IMR-90 (cell line): ENCODE measurements at regions not wholly inside any gene's neighbourhood (a gene's known extent, or its start where the extent isn't known, plus 50 kb on each side); places are given as distances from the start of the nearest gene placed in this dataset.

Experiments used
- ATAC-seq: fragments of 200-7000 bp; cut with Tn5 transposase; 2 replicates; pipeline ENCODE4 v1.9.1; 2020; ENCODE audit warnings: low read depth, mild to moderate bottlenecking, moderate library complexity
- BruUV-seq: library from RNA; stranded (reverse); fragments of 400-500 nt; replicated peaks from 2 replicates; lab custom pipeline; 2021; lab: Mats Ljungman, UMichigan
- CTCF ChIA-PET: fragments of 300-600 bp; formaldehyde crosslinking; extraction: SDS; loops from one replicate; lab custom pipeline; 2021; ENCODE audit warnings: antibody characterized with exemption; lab: Yijun Ruan, JAX
- POLR2A ChIA-PET: fragments of 300-600 bp; sonication (Branson Sonifier 250); formaldehyde crosslinking; loops from one replicate; lab custom pipeline; 2022; ENCODE audit warnings: antibody characterized with exemption; ENCODE audit not compliant: unreplicated experiment; lab: Charles Lee
- DNase-seq: peaks from one replicate; pipeline ENCODE4 v3.0.0; 2013
- H2AFZ ChIP-seq: replicated peaks from 2 replicates; pipeline ENCODE3; 2013; ENCODE audit warnings: low read length, mild to moderate bottlenecking; ENCODE audit not compliant: poor library complexity
- H2AK5ac ChIP-seq: 2 replicates; pipeline ENCODE4 v1.6.1; 2013; ENCODE audit warnings: low read depth, low read length, inconsistent platforms
- H2AK9ac ChIP-seq: replicated peaks from 2 replicates; pipeline ENCODE3; 2013; ENCODE audit warnings: mild to moderate bottlenecking, low read depth, low read length, moderate library complexity; ENCODE audit not compliant: poor library complexity
- H2BK120ac ChIP-seq: 2 replicates; pipeline ENCODE4 v1.6.1; 2013; ENCODE audit warnings: low read depth, low read length, inconsistent platforms
- H2BK15ac ChIP-seq: 3 replicates; pipeline ENCODE4 v1.6.1; 2013; ENCODE audit warnings: low read depth, low read length, inconsistent platforms
- H2BK20ac ChIP-seq: 2 replicates; pipeline ENCODE4 v1.6.1; 2013; ENCODE audit warnings: low read depth, mild to moderate bottlenecking, inconsistent platforms, low read length, moderate library complexity
- H2BK5ac ChIP-seq: 2 replicates; pipeline ENCODE4 v1.6.1; 2013; ENCODE audit warnings: mild to moderate bottlenecking, low read depth, low read length, inconsistent platforms; ENCODE audit not compliant: poor library complexity, severe bottlenecking
- H3K14ac ChIP-seq: replicated peaks from 2 replicates; pipeline ENCODE4 v1.6.1; 2013; ENCODE audit warnings: low read depth, low read length, inconsistent platforms
- H3K18ac ChIP-seq: 2 replicates; pipeline ENCODE4 v1.6.1; 2013; ENCODE audit warnings: low read depth, low read length, control low read depth
- H3K23ac ChIP-seq: 2 replicates; pipeline ENCODE4 v1.6.1; 2013; ENCODE audit warnings: low read depth, low read length, inconsistent platforms
- H3K27ac ChIP-seq: 2 replicates; pipeline ENCODE4 v1.5.1; 2013; ENCODE audit warnings: mild to moderate bottlenecking, control low read depth, low read length; ENCODE audit not compliant: insufficient read depth
- H3K27me3 ChIP-seq: 2 replicates; pipeline ENCODE4 v1.6.1; 2013; ENCODE audit warnings: low read length; ENCODE audit not compliant: control insufficient read depth, insufficient read depth
- H3K36me3 ChIP-seq: 2 replicates; pipeline ENCODE4 v1.6.1; 2013; ENCODE audit warnings: low read length, mixed read lengths; ENCODE audit not compliant: control insufficient read depth, insufficient read depth
- H3K4ac ChIP-seq: 2 replicates; pipeline ENCODE4 v1.6.1; 2013; ENCODE audit warnings: low read depth, low read length, inconsistent platforms
- H3K4me1 ChIP-seq: 2 replicates; pipeline ENCODE4 v1.6.1; 2013; ENCODE audit warnings: low read length, mixed read lengths; ENCODE audit not compliant: control insufficient read depth, insufficient read depth
- H3K4me2 ChIP-seq: 2 replicates; pipeline ENCODE4 v1.6.1; 2013; ENCODE audit warnings: low read depth, mild to moderate bottlenecking, control low read depth, low read length, moderate library complexity
- H3K4me3 ChIP-seq: 2 replicates; pipeline ENCODE4 v1.5.1; 2013; ENCODE audit warnings: low read depth, mild to moderate bottlenecking, control low read depth, low read length, moderate library complexity; ENCODE audit not compliant: insufficient read depth
- H3K56ac ChIP-seq: 2 replicates; pipeline ENCODE4 v1.6.1; 2013; ENCODE audit warnings: low read length, inconsistent platforms; ENCODE audit not compliant: insufficient read depth; ENCODE audit errors: extremely low read depth
- H3K79me1 ChIP-seq, 2 experiments: 2 replicates each; pipeline ENCODE4 v1.6.1; 2013; ENCODE audit warnings: low read length in 2 of 2, inconsistent platforms in 1 of 2, low read depth in 1 of 2
- H3K9ac ChIP-seq: 2 replicates; pipeline ENCODE4 v1.6.1; 2013; ENCODE audit warnings: low read depth, low read length, control low read depth
- H3K9me1 ChIP-seq: 2 replicates; pipeline ENCODE4 v1.6.1; 2013; ENCODE audit warnings: low read length, inconsistent platforms; ENCODE audit not compliant: insufficient read depth
- H3K9me3 ChIP-seq: 2 replicates; pipeline ENCODE4 v1.6.1; 2013; ENCODE audit warnings: low read length; ENCODE audit not compliant: control insufficient read depth, insufficient read depth
- H4K20me1 ChIP-seq: 2 replicates; pipeline ENCODE4 v1.6.1; 2013; ENCODE audit warnings: low read length, inconsistent platforms; ENCODE audit not compliant: insufficient read depth
- H4K5ac ChIP-seq: 2 replicates; pipeline ENCODE4 v1.6.1; 2013; ENCODE audit warnings: mild to moderate bottlenecking, low read depth, low read length, control low read depth
- H4K8ac ChIP-seq, 2 experiments: 2 replicates each; pipeline ENCODE4 v1.6.1; 2013; ENCODE audit warnings: low read depth in 2 of 2, low read length in 2 of 2, control low read depth in 1 of 2, inconsistent platforms in 1 of 2
- H4K91ac ChIP-seq: 2 replicates; pipeline ENCODE4 v1.6.1; 2013; ENCODE audit warnings: low read depth, low read length, inconsistent platforms; ENCODE audit not compliant: insufficient read depth
- BHLHE40 ChIP-seq: fragments of 150-350 bp; IDR thresholded peaks from 2 replicates; pipeline ENCODE4 v1.6.1; 2016; ENCODE audit warnings: mild to moderate bottlenecking, low read depth, low read length
- CEBPB ChIP-seq: IDR thresholded peaks from 2 replicates; pipeline ENCODE4 v1.6.1; 2012; ENCODE audit warnings: low read depth, low read length, improper control_type of control experiment
- CHD1 ChIP-seq: IDR thresholded peaks from 2 replicates; pipeline ENCODE4 v1.6.1; 2012; ENCODE audit warnings: low read depth, low read length, improper control_type of control experiment
- FOS ChIP-seq: fragments of 150-350 bp; IDR thresholded peaks from 2 replicates; pipeline ENCODE4 v1.6.1; 2016; ENCODE audit warnings: low read depth, low read length
- MAFK ChIP-seq: IDR thresholded peaks from 2 replicates; pipeline ENCODE4 v1.6.1; 2012; ENCODE audit warnings: low read depth, low read length, improper control_type of control experiment
- MAZ ChIP-seq: IDR thresholded peaks from 2 replicates; pipeline ENCODE4 v1.6.1; 2012; ENCODE audit warnings: low read depth, mild to moderate bottlenecking, low read length, improper control_type of control experiment, moderate library complexity, borderline replicate concordance
- MXI1 ChIP-seq: IDR thresholded peaks from 2 replicates; pipeline ENCODE4 v1.6.1; 2012; ENCODE audit warnings: low read depth, mild to moderate bottlenecking, low read length, moderate library complexity, borderline replicate concordance
- NFE2L2 ChIP-seq: fragments of 150-350 bp; IDR thresholded peaks from 2 replicates; pipeline ENCODE4 v1.6.1; 2016; ENCODE audit warnings: low read depth, mild to moderate bottlenecking, low read length
- POLR2A ChIP-seq: IDR thresholded peaks from 2 replicates; pipeline ENCODE4 v1.6.1; 2012; ENCODE audit warnings: mild to moderate bottlenecking, low read depth, low read length
- RAD21 ChIP-seq: IDR thresholded peaks from 2 replicates; pipeline ENCODE4 v1.6.1; 2012; ENCODE audit warnings: low read length, improper control_type of control experiment
- RCOR1 ChIP-seq: IDR thresholded peaks from 2 replicates; pipeline ENCODE4 v1.6.1; 2012; ENCODE audit warnings: mild to moderate bottlenecking, low read length, improper control_type of control experiment; ENCODE audit not compliant: insufficient replicate concordance
- RFX5 ChIP-seq: IDR thresholded peaks from 2 replicates; pipeline ENCODE4 v1.8.0; 2012; ENCODE audit warnings: low read depth, mild to moderate bottlenecking, low read length, moderate library complexity
- SMC3 ChIP-seq: fragments of 150-350 bp; IDR thresholded peaks from 2 replicates; pipeline ENCODE4 v1.6.1; 2016; ENCODE audit warnings: low read depth, mild to moderate bottlenecking, antibody characterized with exemption, low read length, moderate library complexity
- WGBS, 2 experiments: methylation state at CpG; one replicate each; pipeline versions ENCODE4 v1.1.5 to v1.1.7; 2013; ENCODE audit warnings: missing lambda C conversion rate in 2 of 2; ENCODE audit not compliant: insufficient read length in 1 of 2; ENCODE audit errors: extremely low coverage in 2 of 2; 5-methylcytosine and 5-hydroxymethylcytosine counted together
- dilution Hi-C: fragments of 300-500 bp; cut with HindIII; formaldehyde crosslinking; loops from one replicate; pipeline ENCODE4 v1.14.3; 2018; ENCODE audit warnings: low sequenced_read_pairs; ENCODE audit not compliant: unreplicated experiment
- in situ Hi-C: fragments of 300-500 bp; cut with MboI; formaldehyde crosslinking; loops from 3 replicates; pipeline ENCODE4 v1.14.3; 2019; ENCODE audit warnings: low sequenced_read_pairs, inconsistent platforms, mixed read lengths
- intact Hi-C: fragments of 100-400 bp; cut with micrococcal nuclease; formaldehyde crosslinking; loops from 2 replicates; pipeline ENCODE4 v1.10.0; 2022
- TF ChIP-seq, protein P1 (sequence below): fragments of 150-350 bp; IDR thresholded peaks from 2 replicates; pipeline ENCODE4 v1.6.1; 2017; ENCODE audit warnings: mild to moderate bottlenecking, antibody characterized with exemption, low read length, low read depth
- TF ChIP-seq, protein P2 (sequence below): fragments of 150-350 bp; IDR thresholded peaks from 2 replicates; pipeline ENCODE4 v1.6.1; 2016; ENCODE audit warnings: low read depth, mild to moderate bottlenecking, low read length, moderate library complexity, borderline replicate concordance
- TF ChIP-seq, protein P3 (sequence below): conservative IDR thresholded peaks from 2 replicates; pipeline ENCODE4 v1.5.1; 2012; ENCODE audit warnings: mild to moderate bottlenecking, low read depth, low read length, improper control_type of control experiment

GRCh38 chr14:76962303-76962660 lies 66.2 kb downstream of the IRF2BPL start:
- peak; percentile 25 for ATAC-seq
- dilution Hi-C loops (no loop called here), intact Hi-C loops (loop anchor here (1.0 kb wide), 1 partner anchor 61 kb away; no protein-coding TSS in a partner anchor), in situ Hi-C loops (no loop called here)
- H4K20me1 ChIP-seq: no peaks in the 10 kb centered on the region
- peak overlapping the region; percentile 97 for H3K4ac ChIP-seq
- peak overlapping the region; percentile 8 for H2AK9ac ChIP-seq
- H2BK20ac ChIP-seq: peak overlapping the region; percentile 85
- peak overlapping the region; percentile 91 for H3K56ac ChIP-seq
- peaks cover 23% of the 10 kb centered on the region for H3K4me1 ChIP-seq
- H3K79me1 ChIP-seq: peaks cover 4 to 36% of the 10 kb centered on the region in 2 experiments; a peak in 3 of 4 replicates
- peak overlapping the region; percentile 98 for H3K27ac ChIP-seq
- H3K9ac ChIP-seq: peak overlapping the region; percentile 93
- H3K9me1 ChIP-seq: peaks cover 11% of the 10 kb centered on the region; the same call in 1 of the 2 replicates
- peak overlapping the region; percentile 87 for H2AK5ac ChIP-seq
- peak overlapping the region; percentile 98 for H2BK120ac ChIP-seq
- H3K18ac ChIP-seq: peak overlapping the region; percentile 56
- H3K14ac ChIP-seq: peak overlapping the region; percentile 71
- peak overlapping the region; percentile 91 for H2AFZ ChIP-seq
- WGBS, 2 experiments: 91% methylated on average over 1 of the region's 1 CpG; no CpG with 5 or more reads in 1 of the 2 experiments
- BruUV-seq: no TSS peak
- CTCF ChIA-PET: interaction anchor here (0.6 to 1.7 kb wide), 5 partner anchors 26 to 106 kb away, joined by 3 to 7 read pairs (median 3); no protein-coding TSS in a partner anchor
- H3K4me2 ChIP-seq: peak overlapping the region; percentile 84
- peak overlapping the region; percentile 81 to 100 for H4K8ac ChIP-seq
- H3K36me3 ChIP-seq: no peaks in the 10 kb centered on the region
- POLR2A ChIA-PET: interaction anchor here (0.6 to 1.0 kb wide), 5 partner anchors 9 to 98 kb away, joined by 3 to 6 read pairs (median 3); no protein-coding TSS in a partner anchor
- peak overlapping the region; percentile 50 for H4K5ac ChIP-seq
- peak overlapping the region; percentile 96 for H2BK5ac ChIP-seq
- TF ChIP-seq RCOR1 (no peak), SMC3 (no peak), MXI1 (no peak), RFX5 (no peak), POLR2A (no peak), MAZ (no peak), RAD21 (no peak), CEBPB (no peak), MAFK (no peak), NFE2L2 (no peak), CHD1 (no peak), BHLHE40 (no peak), FOS (no peak)
- TF ChIP-seq, protein P1, sequence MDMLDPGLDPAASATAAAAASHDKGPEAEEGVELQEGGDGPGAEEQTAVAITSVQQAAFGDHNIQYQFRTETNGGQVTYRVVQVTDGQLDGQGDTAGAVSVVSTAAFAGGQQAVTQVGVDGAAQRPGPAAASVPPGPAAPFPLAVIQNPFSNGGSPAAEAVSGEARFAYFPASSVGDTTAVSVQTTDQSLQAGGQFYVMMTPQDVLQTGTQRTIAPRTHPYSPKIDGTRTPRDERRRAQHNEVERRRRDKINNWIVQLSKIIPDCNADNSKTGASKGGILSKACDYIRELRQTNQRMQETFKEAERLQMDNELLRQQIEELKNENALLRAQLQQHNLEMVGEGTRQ: no peak
- TF ChIP-seq, protein P2, sequence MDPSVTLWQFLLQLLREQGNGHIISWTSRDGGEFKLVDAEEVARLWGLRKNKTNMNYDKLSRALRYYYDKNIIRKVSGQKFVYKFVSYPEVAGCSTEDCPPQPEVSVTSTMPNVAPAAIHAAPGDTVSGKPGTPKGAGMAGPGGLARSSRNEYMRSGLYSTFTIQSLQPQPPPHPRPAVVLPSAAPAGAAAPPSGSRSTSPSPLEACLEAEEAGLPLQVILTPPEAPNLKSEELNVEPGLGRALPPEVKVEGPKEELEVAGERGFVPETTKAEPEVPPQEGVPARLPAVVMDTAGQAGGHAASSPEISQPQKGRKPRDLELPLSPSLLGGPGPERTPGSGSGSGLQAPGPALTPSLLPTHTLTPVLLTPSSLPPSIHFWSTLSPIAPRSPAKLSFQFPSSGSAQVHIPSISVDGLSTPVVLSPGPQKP: no peak
- TF ChIP-seq, protein P3, sequence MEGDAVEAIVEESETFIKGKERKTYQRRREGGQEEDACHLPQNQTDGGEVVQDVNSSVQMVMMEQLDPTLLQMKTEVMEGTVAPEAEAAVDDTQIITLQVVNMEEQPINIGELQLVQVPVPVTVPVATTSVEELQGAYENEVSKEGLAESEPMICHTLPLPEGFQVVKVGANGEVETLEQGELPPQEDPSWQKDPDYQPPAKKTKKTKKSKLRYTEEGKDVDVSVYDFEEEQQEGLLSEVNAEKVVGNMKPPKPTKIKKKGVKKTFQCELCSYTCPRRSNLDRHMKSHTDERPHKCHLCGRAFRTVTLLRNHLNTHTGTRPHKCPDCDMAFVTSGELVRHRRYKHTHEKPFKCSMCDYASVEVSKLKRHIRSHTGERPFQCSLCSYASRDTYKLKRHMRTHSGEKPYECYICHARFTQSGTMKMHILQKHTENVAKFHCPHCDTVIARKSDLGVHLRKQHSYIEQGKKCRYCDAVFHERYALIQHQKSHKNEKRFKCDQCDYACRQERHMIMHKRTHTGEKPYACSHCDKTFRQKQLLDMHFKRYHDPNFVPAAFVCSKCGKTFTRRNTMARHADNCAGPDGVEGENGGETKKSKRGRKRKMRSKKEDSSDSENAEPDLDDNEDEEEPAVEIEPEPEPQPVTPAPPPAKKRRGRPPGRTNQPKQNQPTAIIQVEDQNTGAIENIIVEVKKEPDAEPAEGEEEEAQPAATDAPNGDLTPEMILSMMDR: no peak
- peak overlapping the region; percentile 87; the same call in 2 of the 3 replicates for H2BK15ac ChIP-seq
- no peaks in the 10 kb centered on the region for H3K27me3 ChIP-seq
- no peaks in the 10 kb centered on the region for H3K9me3 ChIP-seq
- no peak for DNase-seq
- H4K91ac ChIP-seq: peak overlapping the region; percentile 75
- peak overlapping the region; percentile 34 for H3K4me3 ChIP-seq
- peak overlapping the region; percentile 57 for H3K23ac ChIP-seq
